Body of pancreas (tissue), 4 donors: ENCODE measurements at regions not wholly inside any gene's neighbourhood (a gene's known extent, or its start where the extent isn't known, plus 50 kb on each side); places are given as distances from the start of the nearest gene placed in this dataset.

ENCODE experiments used
- ATAC-seq: fragments of 150-250 bp; one replicate; pipeline ENCODE4 v1.9.1; 2016
- DNase-seq, 4 donors: peaks; one replicate each; pipeline ENCODE4 v3.0.0-alpha.2; 2019
- H3K27ac ChIP-seq, 4 donors: fragments of 200-600 bp; sonication (generic); 1 replicate in 3 of 4; 2 replicates in 1 of 4; pipeline versions ENCODE4 v1.5.1 to v1.6.1; 2016 to 2019; ENCODE audit warnings: mild to moderate bottlenecking in 1 of 4, mixed read lengths in 1 of 4, moderate library complexity in 1 of 4
- H3K27me3 ChIP-seq, 2 donors: fragments of 200-600 bp; sonication (generic); one replicate each; pipeline ENCODE4 v1.6.0; 2016; ENCODE audit warnings: mild to moderate bottlenecking in 1 of 2
- H3K36me3 ChIP-seq, 2 donors: fragments of 200-600 bp; sonication (generic); replicated peaks in 1 of 2; 2 replicates each; pipeline ENCODE4 v1.5.1; 2016; ENCODE audit warnings: low read depth in 2 of 2; ENCODE audit not compliant: insufficient read depth in 1 of 2
- H3K4me1 ChIP-seq: fragments of 200-600 bp; sonication (generic); one replicate; pipeline ENCODE4 v1.6.0; 2016
- H3K4me3 ChIP-seq, 2 donors: fragments of 200-600 bp; sonication (generic); 1 replicate in 1 of 2; 2 replicates in 1 of 2; pipeline ENCODE4 v1.5.1; 2016 to 2019
- H3K9me3 ChIP-seq, 3 donors: fragments of 200-600 bp; sonication (generic); 1 replicate in 2 of 3; 2 replicates in 1 of 3; pipeline ENCODE4 v1.5.1; 2016
- CTCF ChIP-seq, 7 experiments: fragments of 450-650 bp in 4 of 7; fragments of 200-600 bp in 3 of 7; sonication (generic) in 3 of 7; IDR thresholded peaks; one replicate each; pipeline ENCODE4 v1.5.1; 2016 to 2019; ENCODE audit warnings: antibody characterized with exemption in 7 of 7
- POLR2A ChIP-seq, 3 donors: fragments of 450-650 bp; IDR thresholded peaks; one replicate each; pipeline ENCODE4 v1.6.1; 2016; ENCODE audit warnings: antibody characterized with exemption in 3 of 3, mild to moderate bottlenecking in 2 of 3
- WGBS, 2 donors: methylation state at CpG; one replicate each; pipeline ENCODE4 v1.1.5; 2017; 5-methylcytosine and 5-hydroxymethylcytosine counted together
- intact Hi-C: fragments of 100-400 bp; cut with DNase I; formaldehyde crosslinking; loops from one replicate; pipeline ENCODE4 v1.15.1; 2023

DNA sequence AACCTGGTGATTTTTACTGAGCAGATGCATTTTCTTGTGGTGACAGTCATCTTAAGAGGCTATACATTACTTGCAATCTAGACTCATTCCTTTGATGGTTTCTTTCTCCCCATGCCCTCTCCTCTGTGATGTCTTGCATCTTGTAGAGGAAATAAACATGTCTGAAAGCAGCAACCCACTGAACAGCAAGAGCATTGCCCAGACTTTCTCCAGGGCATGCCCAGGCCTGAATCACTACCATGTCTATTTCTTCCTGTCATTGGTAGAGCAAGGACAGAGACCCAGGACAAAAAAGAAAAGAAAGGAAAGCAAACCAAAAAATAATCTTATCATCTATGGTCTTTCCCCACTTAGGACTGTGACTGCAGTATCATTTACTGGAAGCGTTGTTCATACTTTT, 326.1 kb downstream of the HNRNPD start:
- Histone ChIP-seq H3K36me3 (no peaks in the 10 kb centered on the region), H3K4me3 (no peak overlapping the region), H3K9me3 (no peaks in the 10 kb centered on the region), H3K4me1 (peaks cover 12% of the 10 kb centered on the region), H3K27ac (no peak overlapping the region), H3K27me3 (no peaks in the 10 kb centered on the region)
- 77 to 95% methylated on average over 1 of the region's 1 CpG for WGBS, 2 donors
- ATAC-seq, result no peak
- TF ChIP-seq CTCF (IDR thresholded peaks at IDR 0.05), result no peak
- no peak for TF ChIP-seq POLR2A (IDR thresholded peaks at IDR 0.05)
- intact Hi-C loops, result no loop called here
- no peak for DNase-seq

- Histone ChIP-seq H3K36me3 (no peaks in the 10 kb centered on the region), H3K4me3 (no peak overlapping the region), H3K27ac (no peak overlapping the region), H3K4me1 (peaks cover 13% of the 10 kb centered on the region), H3K27me3 (no peaks in the 10 kb centered on the region), H3K9me3 (no peaks in the 10 kb centered on the region)
- DNase-seq (no peak), ATAC-seq (no peak)
- intact Hi-C loops, result no loop called here
- TF ChIP-seq CTCF (IDR thresholded peaks at IDR 0.05) (no peak), POLR2A (IDR thresholded peaks at IDR 0.05) (no peak)
- 79 to 90% methylated on average over 2 of the region's 2 CpGs for WGBS, 2 donors
Observed at GRCh38 chr4:82046796-82047195, 327.0 kb downstream of the HNRNPD start.

- ATAC-seq (no peak), DNase-seq (no peak)
- WGBS, 2 donors, result 51 to 62% methylated on average over 5 of the region's 5 CpGs
- intact Hi-C loops, result no loop called here
- Histone ChIP-seq H3K4me1 (peaks cover 13% of the 10 kb centered on the region), H3K27me3 (no peaks in the 10 kb centered on the region), H3K4me3 (no peak overlapping the region), H3K27ac (no peak overlapping the region), H3K9me3 (no peaks in the 10 kb centered on the region), H3K36me3 (no peaks in the 10 kb centered on the region)
- TF ChIP-seq POLR2A (IDR thresholded peaks at IDR 0.05) (no peak), CTCF (IDR thresholded peaks at IDR 0.05) (no peak)
Observed at GRCh38 chr4:82045267-82045666, 328.5 kb downstream of the HNRNPD start.

GRCh38 chr4:82044141-82044993, 329.4 kb downstream of the HNRNPD start:
- Histone ChIP-seq H3K4me3 (peak overlapping the region; percentile 2 to 41), H3K9me3 (no peaks in the 10 kb centered on the region), H3K27me3 (no peaks in the 10 kb centered on the region), H3K36me3 (no peaks in the 10 kb centered on the region), H3K27ac (peak overlapping the region in 1 of 4 donors; percentile 13), H3K4me1 (peaks cover 13% of the 10 kb centered on the region)
- ATAC-seq, result peak; percentile 94
- peak; percentile 74 to 85 (median 79) for DNase-seq
- 0% methylated on average over 5 to 57 of the region's 75 CpGs for WGBS, 2 donors
- intact Hi-C loops, result no loop called here
- TF ChIP-seq CTCF (IDR thresholded peaks at IDR 0.05), result no peak
- peak; percentile 18 to 38 (median 20) for TF ChIP-seq POLR2A (IDR thresholded peaks at IDR 0.05)

DNA sequence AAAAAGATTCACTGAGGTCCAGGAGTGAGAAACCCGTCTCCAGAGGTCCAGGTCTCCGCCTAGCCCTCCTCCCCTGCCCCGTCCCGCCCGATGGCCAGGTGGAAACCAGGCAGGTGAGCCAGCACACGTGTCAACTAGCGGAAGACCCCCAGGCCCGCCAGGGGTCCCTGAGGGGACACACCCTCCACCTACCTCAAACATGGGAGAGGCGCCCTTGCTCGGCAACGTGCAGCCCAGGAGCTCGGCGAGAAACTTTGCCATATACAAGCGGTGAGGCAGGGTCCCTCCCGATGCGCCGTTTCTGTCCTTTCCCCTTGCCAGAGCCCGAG, 330.0 kb downstream of the HNRNPD start:
- TF ChIP-seq POLR2A (IDR thresholded peaks at IDR 0.05), result no peak
- no peak for TF ChIP-seq CTCF (IDR thresholded peaks at IDR 0.05)
- H3K9me3 ChIP-seq, result no peaks in the 10 kb centered on the region
- 2 to 3% methylated on average over 18 of the region's 18 CpGs for WGBS, 2 donors
- H3K4me3 ChIP-seq, result no peak overlapping the region
- no peak overlapping the region for H3K27ac ChIP-seq
- intact Hi-C loops, result no loop called here
- H3K36me3 ChIP-seq, result no peaks in the 10 kb centered on the region
- DNase-seq (peak in 1 of 4 donors; percentile 2), ATAC-seq (no peak)
- H3K27me3 ChIP-seq, result no peaks in the 10 kb centered on the region
- peaks cover 13% of the 10 kb centered on the region for H3K4me1 ChIP-seq
